ENCODE measurements at regions not wholly inside any gene's neighbourhood (a gene's known extent, or its start where the extent isn't known, plus 50 kb on each side); places are given as distances from the start of the nearest gene placed in this dataset.

DNA sequence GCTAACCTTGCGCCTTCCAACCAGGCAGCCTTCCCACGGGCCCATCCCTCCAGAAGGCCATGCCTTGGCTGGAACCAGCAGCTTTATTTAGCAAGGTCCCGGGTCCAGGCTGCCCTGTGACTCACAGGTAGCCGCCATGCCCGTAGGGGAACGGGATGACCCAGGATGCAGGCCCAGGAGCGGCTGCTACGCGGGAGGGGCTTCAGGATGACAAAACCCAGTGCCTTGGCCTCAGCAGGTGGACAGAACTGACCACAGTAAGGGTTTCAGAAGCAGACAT, 63.3 kb downstream of the RTP5 start:
- 81% methylated on average over 9 of the region's 9 CpGs for WGBS (ENCODE audit: insufficient coverage, insufficient replicate concordance, low lambda C conversion rate, missing lambda C conversion rate)

DNA sequence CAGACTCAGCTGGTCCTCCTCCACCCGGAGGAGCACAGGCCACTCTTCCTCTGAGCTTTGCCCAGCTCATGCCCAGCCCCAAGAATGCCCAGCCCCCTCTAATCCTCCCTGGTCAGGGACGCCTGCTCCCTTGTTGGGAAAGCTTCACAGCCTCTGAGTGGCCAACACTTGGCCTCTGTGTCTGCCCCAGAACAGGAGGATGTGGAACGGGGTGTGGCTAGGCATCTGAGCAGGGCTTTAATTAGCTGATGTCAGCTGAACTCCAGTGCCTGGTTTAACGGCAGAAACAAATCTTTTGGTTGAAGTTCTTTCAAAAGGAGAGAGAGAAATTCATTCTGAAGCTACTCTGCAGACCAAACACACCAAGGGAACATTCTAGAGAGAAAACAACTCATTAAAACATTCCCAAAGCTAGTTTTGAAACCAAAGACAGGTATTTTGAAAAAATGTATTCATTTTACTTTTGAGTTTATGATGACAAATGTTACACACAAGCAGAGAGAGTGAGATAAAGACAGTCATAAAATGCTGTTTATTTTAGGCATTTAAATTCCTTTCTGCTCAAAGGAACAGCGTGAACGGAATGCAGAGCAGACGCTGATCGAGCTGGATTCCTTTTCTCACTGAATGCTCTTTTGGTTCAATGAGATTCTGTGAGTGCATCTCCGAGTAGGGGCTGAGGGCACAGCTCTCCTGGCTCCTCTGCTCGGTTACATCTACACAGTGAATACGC, 63.8 kb downstream of the RTP5 start:
- no TSS peak for BruUV-seq (replicated peaks)
- intact Hi-C loops (cut with micrococcal nuclease; ENCODE audit: unreplicated experiment), result no loop called here
- POLR2A ChIA-PET, result no interaction called here
- Histone ChIP-seq H3K79me2 (ENCODE audit: control insufficient read depth, insufficient read depth, low read length) (no peaks in the 10 kb centered on the region), H3K9me3 (replicated peaks; ENCODE audit: control insufficient read depth, insufficient read depth, low read length) (peaks cover 1% of the 10 kb centered on the region; the same call in 1 of the 3 replicates), H3K27ac (ENCODE audit: control insufficient read depth, insufficient read depth) (no peak overlapping the region), H3K4me3 (no peak overlapping the region), H3K9ac (ENCODE audit: control insufficient read depth, insufficient read depth, low read length) (no peak overlapping the region), H3K4me2 (ENCODE audit: control insufficient read depth, insufficient read depth) (no peak overlapping the region), H4K20me1 (ENCODE audit: control insufficient read depth, insufficient read depth) (no peaks in the 10 kb centered on the region; the same call in 1 of the 2 replicates), H2AFZ (ENCODE audit: control insufficient read depth, low read depth, low read length) (no peak overlapping the region), H3K27me3 (replicated peaks in 1 of 2; ENCODE audit: control insufficient read depth in 2 of 2, insufficient read depth in 2 of 2, low read length in 1 of 2) (no peaks in the 10 kb centered on the region), H3K36me3 (ENCODE audit: control insufficient read depth in 2 of 2, insufficient read depth in 2 of 2, low read length in 1 of 2) (no peaks in the 10 kb centered on the region), H3K4me1 (ENCODE audit: control insufficient read depth, insufficient read depth, low read length) (no peaks in the 10 kb centered on the region)
- 62% methylated on average over 10 of the region's 11 CpGs for WGBS (ENCODE audit: insufficient coverage, insufficient replicate concordance, low lambda C conversion rate, missing lambda C conversion rate)
- RAD21 ChIA-PET (ENCODE audit: unreplicated experiment), result no interaction called here
- in situ Hi-C loops (cut with MboI), result no loop called here
- ATAC-seq (no peak; the same call in 2 of the 3 replicates), FAIRE-seq (no peak), DNase-seq (ENCODE audit: low read depth, low spot score) (no peak)
- SMC1A ChIA-PET (ENCODE audit: uncharacterized antibody, unreplicated experiment), result interaction anchor here (0.8 kb wide), 1 partner anchor 9 kb away, joined by 4 read pairs; no protein-coding TSS in a partner anchor
- CTCF ChIA-PET, result interaction anchor here (1.2 kb wide), 1 partner anchor 17 kb away, joined by 3 read pairs; no protein-coding TSS in a partner anchor
- no peak for TF ChIP-seq POLR2AphosphoS5 (IDR thresholded peaks at IDR 0.05; ENCODE audit: low read length)
- no peak for TF ChIP-seq EED (IDR thresholded peaks at IDR 0.05; ENCODE audit: low read depth)
- no peak for TF ChIP-seq CHD2 (IDR thresholded peaks at IDR 0.05; ENCODE audit: borderline replicate concordance, low read depth, low read length)
- no peak for TF ChIP-seq TAF1 (IDR thresholded peaks at IDR 0.05; ENCODE audit: borderline replicate concordance, low read depth, low read length)
- no peak for TF ChIP-seq TCF3 (IDR thresholded peaks at IDR 0.05; ENCODE audit: borderline replicate concordance, insufficient read depth, low read depth, low read length)
- no peak for TF ChIP-seq FOS (IDR thresholded peaks at IDR 0.05; ENCODE audit: borderline replicate concordance, extremely low read depth, insufficient read length)
- TF ChIP-seq YBX1 (IDR thresholded peaks at IDR 0.05), result no peak
- no peak for TF ChIP-seq TCF7 (IDR thresholded peaks at IDR 0.05; ENCODE audit: borderline replicate concordance)
- TF ChIP-seq HDAC6 (IDR thresholded peaks at IDR 0.05; ENCODE audit: unreplicated experiment), result no peak
- TF ChIP-seq KAT2A (conservative IDR thresholded peaks at IDR 0.05; ENCODE audit: control insufficient read depth, low read depth, low read length), result no peak
- TF ChIP-seq, protein P1, sequence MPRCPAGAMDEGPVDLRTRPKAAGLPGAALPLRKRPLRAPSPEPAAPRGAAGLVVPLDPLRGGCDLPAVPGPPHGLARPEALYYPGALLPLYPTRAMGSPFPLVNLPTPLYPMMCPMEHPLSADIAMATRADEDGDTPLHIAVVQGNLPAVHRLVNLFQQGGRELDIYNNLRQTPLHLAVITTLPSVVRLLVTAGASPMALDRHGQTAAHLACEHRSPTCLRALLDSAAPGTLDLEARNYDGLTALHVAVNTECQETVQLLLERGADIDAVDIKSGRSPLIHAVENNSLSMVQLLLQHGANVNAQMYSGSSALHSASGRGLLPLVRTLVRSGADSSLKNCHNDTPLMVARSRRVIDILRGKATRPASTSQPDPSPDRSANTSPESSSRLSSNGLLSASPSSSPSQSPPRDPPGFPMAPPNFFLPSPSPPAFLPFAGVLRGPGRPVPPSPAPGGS (IDR thresholded peaks at IDR 0.05; ENCODE audit: borderline replicate concordance, insufficient read depth, low read depth, low read length, poor library complexity, severe bottlenecking), result no peak
- no peak for TF ChIP-seq RB1 (IDR thresholded peaks at IDR 0.05; ENCODE audit: borderline replicate concordance)
- no peak for TF ChIP-seq DPF2 (IDR thresholded peaks at IDR 0.05)
- TF ChIP-seq RELA (IDR thresholded peaks at IDR 0.05; ENCODE audit: borderline replicate concordance, partially characterized antibody), result no peak
- no peak for TF ChIP-seq NFIC (IDR thresholded peaks at IDR 0.05; ENCODE audit: low read depth, low read length)

More for the DNA sequence above, 63.3 kb downstream of the RTP5 start:
- FAIRE-seq (no peak), DNase-seq (ENCODE audit: low read depth, low spot score) (no peak), ATAC-seq (no peak)
- Histone ChIP-seq H3K36me3 (ENCODE audit: control insufficient read depth in 2 of 2, insufficient read depth in 2 of 2, low read length in 1 of 2) (no peaks in the 10 kb centered on the region), H4K20me1 (ENCODE audit: control insufficient read depth, insufficient read depth) (no peaks in the 10 kb centered on the region; the same call in 1 of the 2 replicates), H3K4me2 (ENCODE audit: control insufficient read depth, insufficient read depth) (no peak overlapping the region), H3K9me3 (replicated peaks; ENCODE audit: control insufficient read depth, insufficient read depth, low read length) (peaks cover 1% of the 10 kb centered on the region; the same call in 1 of the 3 replicates), H3K27ac (ENCODE audit: control insufficient read depth, insufficient read depth) (no peak overlapping the region), H3K9ac (ENCODE audit: control insufficient read depth, insufficient read depth, low read length) (no peak overlapping the region), H3K4me1 (ENCODE audit: control insufficient read depth, insufficient read depth, low read length) (no peaks in the 10 kb centered on the region), H3K27me3 (replicated peaks in 1 of 2; ENCODE audit: control insufficient read depth in 2 of 2, insufficient read depth in 2 of 2, low read length in 1 of 2) (no peaks in the 10 kb centered on the region), H2AFZ (ENCODE audit: control insufficient read depth, low read depth, low read length) (no peak overlapping the region), H3K4me3 (no peak overlapping the region), H3K79me2 (ENCODE audit: control insufficient read depth, insufficient read depth, low read length) (no peaks in the 10 kb centered on the region)
- in situ Hi-C loops (cut with MboI) (no loop called here), intact Hi-C loops (cut with micrococcal nuclease; ENCODE audit: unreplicated experiment) (no loop called here)
- ChIA-PET RAD21 (ENCODE audit: unreplicated experiment) (no interaction called here), SMC1A (ENCODE audit: uncharacterized antibody, unreplicated experiment) (no interaction called here), CTCF (interaction anchor here (1.2 kb wide), 1 partner anchor 18 kb away, joined by 3 read pairs; no protein-coding TSS in a partner anchor), POLR2A (no interaction called here)
- TF ChIP-seq, protein P2, sequence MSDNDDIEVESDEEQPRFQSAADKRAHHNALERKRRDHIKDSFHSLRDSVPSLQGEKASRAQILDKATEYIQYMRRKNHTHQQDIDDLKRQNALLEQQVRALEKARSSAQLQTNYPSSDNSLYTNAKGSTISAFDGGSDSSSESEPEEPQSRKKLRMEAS (IDR thresholded peaks at IDR 0.05; ENCODE audit: low read depth, low read length), result no peak
- TF ChIP-seq ASH2L (IDR thresholded peaks at IDR 0.05; ENCODE audit: borderline replicate concordance, low read depth) (no peak), CHD1 (IDR thresholded peaks at IDR 0.05; ENCODE audit: low read depth, low read length) (no peak), TARDBP (IDR thresholded peaks at IDR 0.05; ENCODE audit: borderline replicate concordance) (no peak), SMAD5 (IDR thresholded peaks at IDR 0.05; ENCODE audit: low read depth) (no peak)
- BruUV-seq (replicated peaks), result no TSS peak
